Ascending aorta (tissue), 2 donors: ENCODE measurements at regions not wholly inside any gene's neighbourhood (a gene's known extent, or its start where the extent isn't known, plus 50 kb on each side); places are given as distances from the start of the nearest gene placed in this dataset.

ENCODE experiments used
- DNase-seq, 2 donors: peaks; one replicate each; pipeline ENCODE4 v3.0.0-alpha.2; 2019; ENCODE audit warnings: low spot score in 2 of 2
- H3K27ac ChIP-seq, 2 donors: fragments of 200-600 bp; sonication (generic); one replicate each; pipeline ENCODE4 v1.5.1; 2016 to 2017; ENCODE audit warnings: mild to moderate bottlenecking in 1 of 2
- H3K27me3 ChIP-seq: fragments of 200-600 bp; sonication (generic); one replicate; pipeline ENCODE4 v1.5.1; 2017
- H3K36me3 ChIP-seq, 2 donors: fragments of 200-600 bp; sonication (generic); one replicate each; pipeline ENCODE4 v1.5.1; 2016
- H3K4me1 ChIP-seq, 2 donors: fragments of 200-600 bp; sonication (generic); one replicate each; pipeline ENCODE4 v1.5.1; 2016 to 2017; ENCODE audit warnings: mild to moderate bottlenecking in 1 of 2
- H3K4me3 ChIP-seq, 2 donors: fragments of 200-600 bp; sonication (generic); one replicate each; pipeline ENCODE4 v1.5.1; 2016 to 2017; ENCODE audit warnings: mild to moderate bottlenecking in 1 of 2
- H3K9me3 ChIP-seq, 2 donors: fragments of 200-600 bp; sonication (generic); one replicate each; pipeline ENCODE4 v1.5.1; 2016
- CTCF ChIP-seq, 3 experiments: fragments of 200-600 bp in 2 of 3; fragments of 450-650 bp in 1 of 3; sonication (generic) in 2 of 3; IDR thresholded peaks; one replicate each; pipeline ENCODE4 v1.5.1; 2016 to 2019; ENCODE audit warnings: antibody characterized with exemption in 3 of 3, mild to moderate bottlenecking in 1 of 3, moderate library complexity in 1 of 3
- intact Hi-C: fragments of 100-400 bp; cut with DNase I; formaldehyde crosslinking; loops from one replicate; pipeline ENCODE4 v1.15.1; 2023

GRCh38 chr6:139778688-139779087 is 404.2 kb upstream of the CITED2 start:
- intact Hi-C loops: no loop called here
- DNase-seq: no peak
- Histone ChIP-seq H3K27ac (no peak overlapping the region), H3K4me1 (no peaks in the 10 kb centered on the region), H3K36me3 (no peaks in the 10 kb centered on the region), H3K4me3 (no peak overlapping the region), H3K9me3 (no peaks in the 10 kb centered on the region), H3K27me3 (no peaks in the 10 kb centered on the region)
- TF ChIP-seq CTCF (IDR thresholded peaks at IDR 0.05): no peak

GRCh38 chr6:139778106-139778505 is 403.7 kb upstream of the CITED2 start:
- no peak for DNase-seq
- H3K9me3 ChIP-seq: no peaks in the 10 kb centered on the region
- TF ChIP-seq CTCF (IDR thresholded peaks at IDR 0.05): no peak
- no peaks in the 10 kb centered on the region for H3K4me1 ChIP-seq
- no peaks in the 10 kb centered on the region for H3K36me3 ChIP-seq
- no peak overlapping the region for H3K4me3 ChIP-seq
- no peaks in the 10 kb centered on the region for H3K27me3 ChIP-seq
- intact Hi-C loops: no loop called here
- H3K27ac ChIP-seq: no peak overlapping the region

- H3K27ac ChIP-seq: no peak overlapping the region
- no peaks in the 10 kb centered on the region for H3K27me3 ChIP-seq
- TF ChIP-seq CTCF (IDR thresholded peaks at IDR 0.05): no peak
- no peaks in the 10 kb centered on the region for H3K4me1 ChIP-seq
- no peak for DNase-seq
- H3K9me3 ChIP-seq: no peaks in the 10 kb centered on the region
- intact Hi-C loops: no loop called here
- no peaks in the 10 kb centered on the region for H3K36me3 ChIP-seq
- no peak overlapping the region for H3K4me3 ChIP-seq
Measured at GRCh38 chr6:139777202-139777970, 402.9 kb upstream of the CITED2 start.

- intact Hi-C loops: no loop called here
- Histone ChIP-seq H3K4me3 (no peak overlapping the region), H3K9me3 (no peaks in the 10 kb centered on the region), H3K27ac (no peak overlapping the region), H3K4me1 (no peaks in the 10 kb centered on the region), H3K36me3 (no peaks in the 10 kb centered on the region), H3K27me3 (no peaks in the 10 kb centered on the region)
- no peak for DNase-seq
- TF ChIP-seq CTCF (IDR thresholded peaks at IDR 0.05): no peak
Measured at GRCh38 chr6:139776041-139776440, 401.6 kb upstream of the CITED2 start.

GRCh38 chr6:139768196-139768595 is 393.7 kb upstream of the CITED2 start:
- Histone ChIP-seq H3K9me3 (no peaks in the 10 kb centered on the region), H3K4me3 (no peak overlapping the region), H3K27ac (no peak overlapping the region), H3K4me1 (peaks cover 3 to 24% of the 10 kb centered on the region in 2 donors), H3K36me3 (no peaks in the 10 kb centered on the region), H3K27me3 (no peaks in the 10 kb centered on the region)
- no peak for DNase-seq
- no peak for TF ChIP-seq CTCF (IDR thresholded peaks at IDR 0.05)
- intact Hi-C loops: loop anchor here (10.0 kb wide), 3 partner anchors 177 to 307 kb away; no protein-coding TSS in a partner anchor
